T-cell (primary cell): ENCODE measurements at regions not wholly inside any gene's neighbourhood (a gene's known extent, or its start where the extent isn't known, plus 50 kb on each side); places are given as distances from the start of the nearest gene placed in this dataset.
"Not testable (repeated sequence)": the region's sequence is repeated elsewhere in the genome, so short reads cannot be mapped to it uniquely, and the experiment has no call there.

Source experiments
- ATAC-seq, 4 experiments: fragments of 200-7000 bp in 3 of 4; fragments of 150-1000 bp in 1 of 4; cut with Tn5 transposase; replicated peaks in 1 of 4; 1 replicate in 3 of 4; 2 replicates in 1 of 4; pipeline ENCODE4 v1.10.0; 2021; ENCODE audit warnings: moderate library complexity in 3 of 4, mild to moderate bottlenecking in 2 of 4, moderate number of reproducible peaks in 1 of 4
- CTCF ChIA-PET, 2 donors: fragments of 300-600 bp; sonication (Branson Sonifier 250); formaldehyde crosslinking; loops; one replicate each; lab custom pipeline; 2022; ENCODE audit warnings: antibody characterized with exemption in 2 of 2; lab: Charles Lee
- POLR2A ChIA-PET, 2 donors: fragments of 300-600 bp; sonication (Branson Sonifier 250); formaldehyde crosslinking; loops; one replicate each; lab custom pipeline; 2022; ENCODE audit warnings: antibody characterized with exemption in 2 of 2; lab: Charles Lee
- DNase-seq, 35 experiments: peaks; one replicate each; pipeline versions ENCODE4 v3.0.0 to v3.0.0-alpha.2; 2013 to 2023
- H3K27ac ChIP-seq: one replicate; pipeline ENCODE4 v1.5.1; 2013; ENCODE audit warnings: low read length
- H3K27me3 ChIP-seq, 2 experiments: replicated peaks in 1 of 2; 1 replicate in 1 of 2; 2 replicates in 1 of 2; pipeline versions ENCODE4 v1.6.1 to v1.7.0; 2013; ENCODE audit warnings: low read length in 1 of 2, mixed read lengths in 1 of 2; ENCODE audit not compliant: control insufficient read depth in 2 of 2, insufficient read depth in 2 of 2; ENCODE audit errors: extremely low read depth in 1 of 2
- H3K36me3 ChIP-seq, 2 donors: 1 replicate in 1 of 2; 2 replicates in 1 of 2; pipeline versions ENCODE4 v1.6.1 to v1.7.0; 2013; ENCODE audit warnings: low read length in 1 of 2; ENCODE audit not compliant: control insufficient read depth in 2 of 2, insufficient read depth in 1 of 2; ENCODE audit errors: extremely low read depth in 1 of 2
- H3K4me1 ChIP-seq, 2 experiments: 1 replicate in 1 of 2; 2 replicates in 1 of 2; pipeline versions ENCODE4 v1.6.1 to v1.7.0; 2013; ENCODE audit warnings: low read length in 2 of 2, mixed read lengths in 1 of 2; ENCODE audit not compliant: insufficient read depth in 2 of 2, control insufficient read depth in 1 of 2; ENCODE audit errors: extremely low read depth in 1 of 2
- H3K4me3 ChIP-seq, 2 donors: 1 replicate in 1 of 2; 2 replicates in 1 of 2; pipeline versions ENCODE4 v1.5.1 to v1.7.0; 2013; ENCODE audit warnings: mild to moderate bottlenecking in 2 of 2, low read length in 1 of 2, moderate library complexity in 1 of 2; ENCODE audit not compliant: control insufficient read depth in 1 of 2; ENCODE audit errors: extremely low read depth in 1 of 2
- H3K9me3 ChIP-seq: 2 replicates; pipeline ENCODE4 v1.7.0; 2013
- H3K27ac Mint-ChIP-seq, 2 donors: one replicate each; pipeline ENCODE4 v1.8.0; 2020 to 2021; ENCODE audit warnings: mild to moderate bottlenecking in 2 of 2, mixed read lengths in 2 of 2
- H3K27me3 Mint-ChIP-seq, 2 donors: one replicate each; pipeline ENCODE4 v1.8.0; 2021 to 2022; ENCODE audit warnings: mixed read lengths in 2 of 2
- H3K36me3 Mint-ChIP-seq: one replicate; pipeline ENCODE4 v1.8.0; 2021; ENCODE audit warnings: mixed read lengths
- H3K4me1 Mint-ChIP-seq, 3 donors: one replicate each; pipeline ENCODE4 v1.8.0; 2020 to 2022; ENCODE audit warnings: mixed read lengths in 3 of 3, mild to moderate bottlenecking in 1 of 3
- H3K4me3 Mint-ChIP-seq, 3 donors: one replicate each; pipeline ENCODE4 v1.8.0; 2020 to 2022; ENCODE audit warnings: mild to moderate bottlenecking in 3 of 3, mixed read lengths in 3 of 3, moderate library complexity in 3 of 3
- H3K9me3 Mint-ChIP-seq, 3 donors: one replicate each; pipeline ENCODE4 v1.8.0; 2020 to 2022; ENCODE audit warnings: mixed read lengths in 3 of 3
- WGBS: methylation state at CpG from one replicate; pipeline ENCODE4 v1.1.5; 2013; ENCODE audit warnings: missing lambda C conversion rate; ENCODE audit not compliant: insufficient coverage; 5-methylcytosine and 5-hydroxymethylcytosine counted together

DNA sequence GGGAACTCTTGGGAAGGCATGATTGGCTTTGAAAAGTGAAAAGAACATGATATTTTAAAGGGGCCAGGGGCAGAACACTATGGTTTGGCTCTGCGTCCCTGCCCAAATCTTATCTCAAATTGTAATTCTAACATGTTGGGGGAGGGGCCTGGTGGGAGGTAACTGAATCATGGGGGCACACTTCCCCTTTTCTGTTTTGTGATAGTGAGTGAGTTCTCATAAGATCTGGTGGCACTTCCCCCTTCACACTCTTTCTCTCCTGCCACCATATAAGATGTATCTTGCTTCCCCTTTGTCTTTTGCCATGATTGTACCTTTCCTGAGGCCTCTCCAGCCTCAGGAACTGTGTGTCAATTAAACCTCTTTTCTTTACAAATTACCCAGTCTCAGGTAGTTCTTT is 561.4 kb downstream of the PRIM2 start:
- H3K27ac ChIP-seq, H3K27me3 Mint-ChIP-seq, H3K27ac Mint-ChIP-seq, H3K9me3 Mint-ChIP-seq, CTCF ChIA-PET, H3K4me3 ChIP-seq, H3K36me3 ChIP-seq, H3K36me3 Mint-ChIP-seq, ATAC-seq, H3K27me3 ChIP-seq, H3K4me1 ChIP-seq, POLR2A ChIA-PET, H3K4me1 Mint-ChIP-seq, DNase-seq, H3K4me3 Mint-ChIP-seq, H3K9me3 ChIP-seq: not testable (repeated sequence)
- WGBS: no CpG with 5 or more reads among the region's 1 CpG

DNA sequence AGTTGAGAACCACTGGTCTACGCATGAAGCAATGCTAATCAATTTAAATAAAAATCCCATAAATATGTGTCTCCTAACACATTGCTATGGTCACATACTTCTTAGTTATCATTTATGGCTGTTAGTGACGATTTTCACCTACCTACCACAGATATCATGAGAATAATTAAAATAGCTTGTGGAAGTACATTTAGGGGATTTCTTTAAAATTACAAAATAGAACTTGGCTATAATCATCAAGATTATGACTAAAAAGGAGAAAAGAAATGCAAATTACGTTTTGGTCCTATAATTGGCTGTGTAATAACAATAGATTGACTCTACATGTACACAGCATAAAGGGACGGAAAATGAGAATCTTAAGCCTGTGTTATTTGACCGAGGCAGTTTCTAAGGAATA is 581.4 kb downstream of the PRIM2 start:
- H3K4me3 ChIP-seq, H3K27me3 Mint-ChIP-seq, ATAC-seq, H3K9me3 ChIP-seq, H3K4me3 Mint-ChIP-seq, H3K27ac ChIP-seq, H3K27ac Mint-ChIP-seq, H3K36me3 Mint-ChIP-seq, H3K36me3 ChIP-seq, CTCF ChIA-PET, POLR2A ChIA-PET, H3K4me1 ChIP-seq, H3K9me3 Mint-ChIP-seq, DNase-seq, H3K4me1 Mint-ChIP-seq, H3K27me3 ChIP-seq: not testable (repeated sequence)
- WGBS: no CpG with 5 or more reads among the region's 5 CpGs

DNA sequence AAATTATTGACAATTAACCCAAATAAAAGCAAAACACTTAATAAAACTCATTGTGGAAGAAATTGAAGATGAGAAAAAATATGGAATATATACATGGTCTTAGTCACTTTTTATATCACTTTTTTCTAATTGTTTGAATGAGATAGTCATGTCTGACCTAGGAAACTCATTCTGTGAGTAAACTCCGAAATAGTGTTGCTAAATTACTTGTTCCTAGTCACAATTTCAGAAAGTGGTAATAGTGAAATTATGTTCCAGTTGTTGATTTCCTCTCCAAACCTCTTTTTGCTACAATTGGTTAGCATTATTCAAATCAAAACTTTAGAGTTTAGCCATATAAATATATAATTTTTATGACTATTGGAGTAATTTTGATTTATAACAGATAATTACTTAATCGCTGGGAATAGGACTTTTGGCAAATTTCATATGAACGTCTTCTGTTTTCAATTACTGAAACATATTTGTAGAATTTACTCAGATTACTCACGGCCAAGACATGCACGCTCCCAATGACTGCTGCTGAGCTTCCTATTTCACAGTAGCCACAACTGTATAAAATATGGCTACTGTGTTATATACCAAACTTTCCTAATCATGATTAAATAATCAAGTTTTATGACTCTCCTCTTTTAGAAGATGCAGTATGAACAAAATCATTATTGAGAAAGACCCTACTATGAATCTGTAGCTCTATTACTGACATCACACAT is 583.4 kb downstream of the PRIM2 start:
- H3K27me3 Mint-ChIP-seq, H3K4me3 Mint-ChIP-seq, H3K9me3 ChIP-seq, CTCF ChIA-PET, H3K9me3 Mint-ChIP-seq, H3K27ac ChIP-seq, ATAC-seq, H3K36me3 Mint-ChIP-seq, POLR2A ChIA-PET, H3K36me3 ChIP-seq, H3K4me1 ChIP-seq, H3K27ac Mint-ChIP-seq, H3K4me3 ChIP-seq, H3K27me3 ChIP-seq, DNase-seq, H3K4me1 Mint-ChIP-seq: not testable (repeated sequence)
- no CpG with 5 or more reads among the region's 5 CpGs for WGBS

DNA sequence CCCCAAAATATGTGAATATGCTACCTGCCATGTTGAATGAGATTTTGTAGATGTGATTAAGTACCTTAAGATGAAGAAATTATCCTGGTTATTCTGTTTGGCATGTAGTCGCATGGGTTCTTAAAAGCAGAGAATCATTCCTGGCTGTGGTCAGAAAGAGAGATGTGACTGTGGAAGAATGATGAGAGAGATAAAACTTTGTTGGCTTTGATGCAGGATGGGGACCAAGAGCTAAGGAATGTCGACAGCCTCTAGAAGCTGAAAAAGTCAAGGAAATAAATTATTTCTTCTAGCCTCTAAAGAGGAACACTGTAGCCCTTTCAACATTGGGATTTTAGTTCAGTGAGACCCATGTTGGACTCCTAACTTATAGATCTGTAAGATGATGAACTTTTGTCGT is 584.0 kb downstream of the PRIM2 start:
- CTCF ChIA-PET, H3K4me1 Mint-ChIP-seq, H3K36me3 Mint-ChIP-seq, H3K36me3 ChIP-seq, DNase-seq, POLR2A ChIA-PET, H3K27ac Mint-ChIP-seq, H3K27ac ChIP-seq, H3K4me1 ChIP-seq, H3K27me3 ChIP-seq, H3K4me3 Mint-ChIP-seq, H3K27me3 Mint-ChIP-seq, H3K9me3 Mint-ChIP-seq, H3K4me3 ChIP-seq, ATAC-seq, H3K9me3 ChIP-seq: not testable (repeated sequence)
- whole genome bisulfite sequencing: 100% methylated on average over 1 of the region's 3 CpGs

DNA sequence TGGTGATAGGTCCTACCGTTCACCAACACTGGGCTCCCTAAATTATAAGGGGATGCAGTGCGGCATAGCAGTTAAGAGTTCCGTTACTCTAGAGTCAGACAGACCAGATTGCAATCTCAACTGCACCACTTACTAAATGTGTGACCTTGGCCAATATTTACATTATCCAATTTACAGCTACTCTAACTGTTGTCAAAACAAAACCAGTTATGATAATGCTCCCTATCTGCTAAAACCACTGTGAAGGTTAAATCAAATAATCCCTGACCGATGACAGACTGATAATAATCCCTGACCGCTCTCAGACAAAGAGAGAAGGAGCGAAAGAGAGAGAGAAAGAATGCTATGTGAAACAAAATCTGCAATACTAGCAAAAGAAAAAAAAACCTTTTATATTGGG is 586.9 kb downstream of the PRIM2 start:
- H3K9me3 ChIP-seq, H3K9me3 Mint-ChIP-seq, H3K4me1 Mint-ChIP-seq, H3K27me3 ChIP-seq, H3K27ac Mint-ChIP-seq, CTCF ChIA-PET, H3K27me3 Mint-ChIP-seq, H3K36me3 Mint-ChIP-seq, H3K4me1 ChIP-seq, POLR2A ChIA-PET, H3K36me3 ChIP-seq, DNase-seq, H3K4me3 ChIP-seq, ATAC-seq, H3K4me3 Mint-ChIP-seq, H3K27ac ChIP-seq: not testable (repeated sequence)
- WGBS: 100% methylated on average over 1 of the region's 6 CpGs

DNA sequence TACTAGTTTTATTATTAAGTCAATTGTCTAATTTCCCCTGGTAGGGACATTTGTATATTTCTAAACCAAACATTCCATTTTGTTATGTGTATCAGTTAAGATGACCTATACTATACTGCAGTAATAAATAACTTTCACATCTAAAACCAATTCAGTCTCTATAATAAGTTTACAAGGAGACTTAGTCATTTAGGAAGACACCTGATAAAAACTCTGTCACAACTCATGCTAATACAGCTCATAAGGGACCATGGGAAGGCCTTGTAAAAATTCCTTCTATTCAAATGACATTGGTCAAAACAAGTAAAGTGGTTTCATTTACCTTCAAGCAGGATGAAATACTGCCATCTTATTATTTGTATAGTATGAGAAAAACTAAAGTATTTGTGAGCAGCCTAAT is 597.9 kb downstream of the PRIM2 start:
- H3K9me3 Mint-ChIP-seq, DNase-seq, ATAC-seq, POLR2A ChIA-PET, H3K4me3 ChIP-seq, CTCF ChIA-PET, H3K9me3 ChIP-seq, H3K36me3 ChIP-seq, H3K27ac ChIP-seq, H3K36me3 Mint-ChIP-seq, H3K4me1 ChIP-seq, H3K4me3 Mint-ChIP-seq, H3K4me1 Mint-ChIP-seq, H3K27ac Mint-ChIP-seq, H3K27me3 ChIP-seq, H3K27me3 Mint-ChIP-seq: not testable (repeated sequence)

DNA sequence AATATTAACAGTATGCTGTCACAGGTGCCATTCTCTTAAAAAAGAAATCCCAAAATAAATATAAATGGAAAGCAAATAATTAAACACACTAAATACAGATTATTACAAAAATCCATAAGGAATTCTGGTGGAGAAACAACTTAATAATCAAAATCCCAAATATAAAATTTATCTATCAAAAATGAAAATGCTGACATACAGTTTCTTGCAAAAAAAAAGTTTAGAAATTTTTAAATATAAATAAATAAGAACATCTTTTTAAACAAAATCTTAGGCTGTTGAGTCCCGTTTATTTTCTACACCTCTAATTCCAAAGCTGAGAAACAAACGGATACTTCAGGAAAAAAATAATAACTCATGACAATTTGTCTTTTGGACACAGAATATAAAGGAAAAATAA is 625.5 kb downstream of the PRIM2 start:
- H3K4me1 ChIP-seq, POLR2A ChIA-PET, DNase-seq, H3K4me3 Mint-ChIP-seq, H3K9me3 ChIP-seq, H3K9me3 Mint-ChIP-seq, ATAC-seq, H3K27me3 Mint-ChIP-seq, H3K27ac ChIP-seq, H3K27me3 ChIP-seq, CTCF ChIA-PET, H3K27ac Mint-ChIP-seq, H3K4me3 ChIP-seq, H3K4me1 Mint-ChIP-seq, H3K36me3 ChIP-seq: not testable (repeated sequence)
- WGBS: no CpG with 5 or more reads among the region's 2 CpGs
- H3K36me3 Mint-ChIP-seq: peaks cover 15% of the 10 kb centered on the region
